Neuron (in vitro differentiated cells): ENCODE measurements at regions not wholly inside any gene's neighbourhood (a gene's known extent, or its start where the extent isn't known, plus 50 kb on each side); places are given as distances from the start of the nearest gene placed in this dataset.
"Not testable (repeated sequence)": the region's sequence is repeated elsewhere in the genome, so short reads cannot be mapped to it uniquely, and the experiment has no call there.

Experiments used
- H2AFZ ChIP-seq: one replicate; pipeline ENCODE4 v1.6.1; 2013; ENCODE audit warnings: low read depth, mild to moderate bottlenecking, inconsistent platforms, low read length, moderate library complexity
- H3K27me3 ChIP-seq: one replicate; pipeline ENCODE4 v1.6.1; 2013; ENCODE audit warnings: low read length; ENCODE audit not compliant: insufficient read depth
- H3K36me3 ChIP-seq: one replicate; pipeline ENCODE4 v1.6.1; 2013; ENCODE audit warnings: low read length; ENCODE audit not compliant: insufficient read depth
- H3K4me1 ChIP-seq: one replicate; pipeline ENCODE4 v1.6.1; 2013; ENCODE audit warnings: low read length; ENCODE audit not compliant: insufficient read depth
- H3K4me3 ChIP-seq: 2 replicates; pipeline ENCODE4 v1.5.1; 2013; ENCODE audit warnings: mild to moderate bottlenecking, low read length, moderate library complexity
- H3K9me3 ChIP-seq: one replicate; pipeline ENCODE4 v1.6.1; 2013; ENCODE audit warnings: low read length

GRCh38 chr9:71322311-71322710 lies 200.9 kb upstream of the TRPM3 start:
- Histone ChIP-seq H3K9me3 (no peaks in the 10 kb centered on the region), H3K4me3 (no peak overlapping the region), H3K36me3 (no peaks in the 10 kb centered on the region), H2AFZ (no peak overlapping the region), H3K27me3 (no peaks in the 10 kb centered on the region), H3K4me1 (no peaks in the 10 kb centered on the region)

GRCh38 chr9:71308454-71308853 lies 187.0 kb upstream of the TRPM3 start:
- Histone ChIP-seq H3K4me3 (no peak overlapping the region), H2AFZ (no peak overlapping the region), H3K36me3 (no peaks in the 10 kb centered on the region), H3K4me1 (no peaks in the 10 kb centered on the region), H3K27me3 (no peaks in the 10 kb centered on the region), H3K9me3 (no peaks in the 10 kb centered on the region)

GRCh38 chr9:71306134-71306533 lies 184.7 kb upstream of the TRPM3 start:
- Histone ChIP-seq H3K4me1 (no peaks in the 10 kb centered on the region), H3K9me3 (no peaks in the 10 kb centered on the region), H3K36me3 (no peaks in the 10 kb centered on the region), H3K4me3 (no peak overlapping the region), H2AFZ (no peak overlapping the region), H3K27me3 (no peaks in the 10 kb centered on the region)

GRCh38 chr9:71303351-71303750 lies 181.9 kb upstream of the TRPM3 start:
- no peak overlapping the region for H3K4me3 ChIP-seq
- no peaks in the 10 kb centered on the region for H3K4me1 ChIP-seq
- no peaks in the 10 kb centered on the region for H3K27me3 ChIP-seq
- H3K9me3 ChIP-seq = no peaks in the 10 kb centered on the region
- no peaks in the 10 kb centered on the region for H3K36me3 ChIP-seq
- H2AFZ ChIP-seq = no peak overlapping the region

GRCh38 chr9:71302776-71303175 lies 181.4 kb upstream of the TRPM3 start:
- no peaks in the 10 kb centered on the region for H3K4me1 ChIP-seq
- no peaks in the 10 kb centered on the region for H3K36me3 ChIP-seq
- H3K27me3 ChIP-seq = no peaks in the 10 kb centered on the region
- no peak overlapping the region for H3K4me3 ChIP-seq
- H2AFZ ChIP-seq = no peak overlapping the region
- no peaks in the 10 kb centered on the region for H3K9me3 ChIP-seq

GRCh38 chr9:71295928-71296327 lies 174.5 kb upstream of the TRPM3 start:
- H3K9me3 ChIP-seq = no peaks in the 10 kb centered on the region
- no peaks in the 10 kb centered on the region for H3K27me3 ChIP-seq
- H2AFZ ChIP-seq = no peak overlapping the region
- H3K4me3 ChIP-seq = no peak overlapping the region
- H3K36me3 ChIP-seq = no peaks in the 10 kb centered on the region
- no peaks in the 10 kb centered on the region for H3K4me1 ChIP-seq

- no peak overlapping the region for H2AFZ ChIP-seq
- H3K36me3 ChIP-seq = no peaks in the 10 kb centered on the region
- H3K27me3 ChIP-seq = no peaks in the 10 kb centered on the region
- no peaks in the 10 kb centered on the region for H3K9me3 ChIP-seq
- H3K4me1 ChIP-seq = peaks cover 4% of the 10 kb centered on the region
- H3K4me3 ChIP-seq = no peak overlapping the region
Observed at GRCh38 chr9:71286146-71286545, 164.7 kb upstream of the TRPM3 start.

GRCh38 chr9:71285191-71285656 lies 163.8 kb upstream of the TRPM3 start:
- peaks cover 4% of the 10 kb centered on the region for H3K4me1 ChIP-seq
- H3K9me3 ChIP-seq = no peaks in the 10 kb centered on the region
- H3K4me3 ChIP-seq = no peak overlapping the region
- H2AFZ ChIP-seq = no peak overlapping the region
- no peaks in the 10 kb centered on the region for H3K27me3 ChIP-seq
- H3K36me3 ChIP-seq = no peaks in the 10 kb centered on the region

GRCh38 chr9:71282116-71282515 lies 160.7 kb upstream of the TRPM3 start:
- H3K4me3 ChIP-seq, H3K9me3 ChIP-seq, H3K36me3 ChIP-seq, H3K4me1 ChIP-seq, H2AFZ ChIP-seq, H3K27me3 ChIP-seq: not testable (repeated sequence)

- Histone ChIP-seq H3K4me1 (no peaks in the 10 kb centered on the region), H3K36me3 (no peaks in the 10 kb centered on the region), H2AFZ (no peak overlapping the region), H3K4me3 (no peak overlapping the region), H3K27me3 (no peaks in the 10 kb centered on the region), H3K9me3 (no peaks in the 10 kb centered on the region)
Observed at GRCh38 chr9:71279151-71279739, 157.8 kb upstream of the TRPM3 start.

GRCh38 chr9:71273613-71274012 lies 152.2 kb upstream of the TRPM3 start:
- no peaks in the 10 kb centered on the region for H3K9me3 ChIP-seq
- peaks cover 34% of the 10 kb centered on the region for H3K4me1 ChIP-seq
- H3K27me3 ChIP-seq = no peaks in the 10 kb centered on the region
- no peak overlapping the region for H3K4me3 ChIP-seq
- no peaks in the 10 kb centered on the region for H3K36me3 ChIP-seq
- H2AFZ ChIP-seq = no peak overlapping the region

GRCh38 chr9:71271602-71272001 lies 150.2 kb upstream of the TRPM3 start:
- no peak overlapping the region for H2AFZ ChIP-seq
- H3K36me3 ChIP-seq = no peaks in the 10 kb centered on the region
- peaks cover 2% of the 10 kb centered on the region for H3K9me3 ChIP-seq
- H3K4me1 ChIP-seq = peaks cover 34% of the 10 kb centered on the region
- no peak overlapping the region for H3K4me3 ChIP-seq
- H3K27me3 ChIP-seq = no peaks in the 10 kb centered on the region

- peaks cover 34% of the 10 kb centered on the region for H3K4me1 ChIP-seq
- H3K27me3 ChIP-seq = no peaks in the 10 kb centered on the region
- no peaks in the 10 kb centered on the region for H3K36me3 ChIP-seq
- H3K9me3 ChIP-seq = peaks cover 2% of the 10 kb centered on the region
- no peak overlapping the region for H3K4me3 ChIP-seq
- H2AFZ ChIP-seq = no peak overlapping the region
Observed at GRCh38 chr9:71270554-71270953, 149.1 kb upstream of the TRPM3 start.

GRCh38 chr9:71269859-71270258 lies 148.4 kb upstream of the TRPM3 start:
- H3K36me3 ChIP-seq = no peaks in the 10 kb centered on the region
- no peak overlapping the region for H3K4me3 ChIP-seq
- no peak overlapping the region for H2AFZ ChIP-seq
- peaks cover 2% of the 10 kb centered on the region for H3K9me3 ChIP-seq
- peaks cover 34% of the 10 kb centered on the region for H3K4me1 ChIP-seq
- no peaks in the 10 kb centered on the region for H3K27me3 ChIP-seq
